ENCODE measurements at regions not wholly inside any gene's neighbourhood (a gene's known extent, or its start where the extent isn't known, plus 50 kb on each side); places are given as distances from the start of the nearest gene placed in this dataset.

DNA sequence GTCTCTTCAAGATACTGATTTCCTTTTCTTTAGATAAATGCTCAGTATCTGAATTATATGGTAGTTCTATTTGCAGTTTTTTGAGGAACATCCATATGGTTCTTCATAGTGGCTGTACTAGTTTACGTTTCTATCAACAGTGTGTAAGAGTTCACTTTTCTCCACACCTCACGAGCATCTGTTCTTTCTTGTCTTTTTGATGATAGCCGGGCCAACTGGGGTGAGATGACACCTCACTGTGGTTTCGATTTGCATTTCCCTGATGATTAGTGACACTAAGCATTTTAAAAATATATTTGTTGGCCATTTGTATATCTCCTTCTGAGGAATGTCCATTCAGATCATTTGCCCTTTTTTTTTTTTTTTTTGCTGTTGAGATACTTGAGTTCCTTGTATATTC lies 458.8 kb downstream of the SETBP1 start:
- TF ChIP-seq, protein P1, sequence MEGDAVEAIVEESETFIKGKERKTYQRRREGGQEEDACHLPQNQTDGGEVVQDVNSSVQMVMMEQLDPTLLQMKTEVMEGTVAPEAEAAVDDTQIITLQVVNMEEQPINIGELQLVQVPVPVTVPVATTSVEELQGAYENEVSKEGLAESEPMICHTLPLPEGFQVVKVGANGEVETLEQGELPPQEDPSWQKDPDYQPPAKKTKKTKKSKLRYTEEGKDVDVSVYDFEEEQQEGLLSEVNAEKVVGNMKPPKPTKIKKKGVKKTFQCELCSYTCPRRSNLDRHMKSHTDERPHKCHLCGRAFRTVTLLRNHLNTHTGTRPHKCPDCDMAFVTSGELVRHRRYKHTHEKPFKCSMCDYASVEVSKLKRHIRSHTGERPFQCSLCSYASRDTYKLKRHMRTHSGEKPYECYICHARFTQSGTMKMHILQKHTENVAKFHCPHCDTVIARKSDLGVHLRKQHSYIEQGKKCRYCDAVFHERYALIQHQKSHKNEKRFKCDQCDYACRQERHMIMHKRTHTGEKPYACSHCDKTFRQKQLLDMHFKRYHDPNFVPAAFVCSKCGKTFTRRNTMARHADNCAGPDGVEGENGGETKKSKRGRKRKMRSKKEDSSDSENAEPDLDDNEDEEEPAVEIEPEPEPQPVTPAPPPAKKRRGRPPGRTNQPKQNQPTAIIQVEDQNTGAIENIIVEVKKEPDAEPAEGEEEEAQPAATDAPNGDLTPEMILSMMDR (IDR thresholded peaks at IDR 0.05 in 4 of 5, conservative IDR thresholded peaks at IDR 0.05 in 1 of 5) = no peak
- TF ChIP-seq POLR2A (IDR thresholded peaks at IDR 0.05) = no peak
